ENCODE measurements at regions not wholly inside any gene's neighbourhood (a gene's known extent, or its start where the extent isn't known, plus 50 kb on each side); places are given as distances from the start of the nearest gene placed in this dataset.
"Not testable (repeated sequence)": the region's sequence is repeated elsewhere in the genome, so short reads cannot be mapped to it uniquely, and the experiment has no call there.

DNA sequence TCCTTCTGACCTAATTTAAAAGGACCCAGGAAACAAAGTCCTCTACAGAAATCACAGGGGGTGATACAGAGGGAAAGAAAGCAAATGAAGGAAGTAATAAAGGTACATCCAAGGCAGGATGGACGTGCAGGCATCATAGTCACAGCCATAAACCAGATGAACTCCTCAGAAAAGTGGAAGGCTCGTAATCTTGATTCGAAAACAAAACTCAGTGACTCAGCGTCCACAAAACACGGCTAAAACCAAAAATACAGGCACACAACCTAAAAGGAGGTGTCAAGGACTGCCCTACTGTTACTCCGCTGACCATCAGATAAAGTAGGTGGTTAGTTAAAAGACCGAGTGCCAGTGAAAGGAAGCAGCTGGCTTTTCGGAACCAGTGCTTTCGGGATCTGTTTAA is 81.5 kb downstream of the TRIM69 start:
- not testable (repeated sequence) for DNase-seq; H3K36me3 Mint-ChIP-seq (ENCODE audit: low read depth); H3K4me1 Mint-ChIP-seq; H3K27me3 Mint-ChIP-seq (ENCODE audit: low read depth, poor library complexity); H3K9me3 Mint-ChIP-seq; H3K4me3 Mint-ChIP-seq; H3K27ac Mint-ChIP-seq

DNA sequence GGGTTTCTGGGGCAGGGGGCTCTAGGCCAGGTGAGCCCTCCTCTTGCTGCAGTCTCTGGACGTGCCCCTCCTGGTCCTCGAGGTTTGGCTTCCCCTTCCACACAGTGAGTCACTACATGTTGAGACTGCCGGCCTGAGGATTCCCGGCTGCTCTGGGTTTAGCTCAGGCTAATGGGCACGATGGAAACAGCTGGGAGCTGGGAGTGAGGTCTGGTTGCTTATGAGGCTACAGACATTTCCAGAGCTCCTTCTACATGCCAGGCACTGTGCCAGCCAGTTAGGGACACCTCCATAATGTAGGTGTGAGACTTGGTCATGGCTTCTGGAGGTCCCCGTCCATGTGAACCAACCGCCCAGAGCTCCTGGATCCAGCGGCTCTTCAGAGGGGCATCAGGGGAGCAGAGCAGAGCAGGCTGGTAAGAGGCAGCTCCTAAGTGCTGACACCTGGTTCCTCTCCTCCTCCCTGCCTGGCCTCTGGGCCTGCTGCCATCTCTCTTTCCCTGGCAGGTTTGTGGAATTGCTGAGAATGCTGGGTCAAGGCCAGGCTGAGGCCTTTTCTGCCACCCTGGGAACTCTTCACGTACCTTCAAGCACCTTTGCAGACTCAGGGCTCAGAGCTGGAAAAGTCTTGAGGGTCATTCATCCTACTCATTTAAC is 83.1 kb downstream of the TRIM69 start:
- H3K4me3 Mint-ChIP-seq; H3K4me1 Mint-ChIP-seq; H3K36me3 Mint-ChIP-seq (ENCODE audit: low read depth); H3K27ac Mint-ChIP-seq; H3K27me3 Mint-ChIP-seq (ENCODE audit: low read depth, poor library complexity); DNase-seq; H3K9me3 Mint-ChIP-seq: not testable (repeated sequence)

- H3K27me3 Mint-ChIP-seq (ENCODE audit: low read depth, poor library complexity); H3K4me3 Mint-ChIP-seq; H3K36me3 Mint-ChIP-seq (ENCODE audit: low read depth); H3K4me1 Mint-ChIP-seq; H3K27ac Mint-ChIP-seq; H3K9me3 Mint-ChIP-seq; DNase-seq: not testable (repeated sequence)
These were observed 84.2 kb downstream of the TRIM69 start for GRCh38 chr15:44820535-44820934.

DNA sequence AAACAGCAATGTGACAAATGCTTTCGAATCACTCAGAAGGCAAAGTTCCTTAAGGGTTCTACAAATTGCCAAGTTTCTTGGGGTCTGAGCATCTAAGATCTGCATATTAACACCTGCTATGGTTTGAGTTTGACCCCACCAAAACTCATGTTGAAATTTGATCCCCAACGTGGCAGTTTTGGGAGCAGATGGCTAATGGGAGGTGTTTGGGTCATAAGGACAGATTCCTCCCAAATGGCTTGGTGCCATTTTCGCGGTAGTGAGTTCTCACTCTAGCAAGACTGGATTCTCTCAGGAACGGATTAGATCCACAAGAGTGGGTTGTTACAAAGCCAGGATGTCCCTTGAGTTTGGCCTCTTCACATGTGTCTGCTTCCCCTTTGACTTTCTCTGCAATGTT is 84.6 kb downstream of the TRIM69 start:
- H3K4me3 Mint-ChIP-seq; DNase-seq; H3K27me3 Mint-ChIP-seq (ENCODE audit: low read depth, poor library complexity); H3K27ac Mint-ChIP-seq; H3K4me1 Mint-ChIP-seq; H3K36me3 Mint-ChIP-seq (ENCODE audit: low read depth); H3K9me3 Mint-ChIP-seq: not testable (repeated sequence)

GRCh38 chr15:44824277-44825145 is 88.2 kb downstream of the TRIM69 start:
- not testable (repeated sequence) for DNase-seq; H3K27me3 Mint-ChIP-seq (ENCODE audit: low read depth, poor library complexity); H3K27ac Mint-ChIP-seq; H3K4me3 Mint-ChIP-seq; H3K9me3 Mint-ChIP-seq; H3K4me1 Mint-ChIP-seq; H3K36me3 Mint-ChIP-seq (ENCODE audit: low read depth)

DNA sequence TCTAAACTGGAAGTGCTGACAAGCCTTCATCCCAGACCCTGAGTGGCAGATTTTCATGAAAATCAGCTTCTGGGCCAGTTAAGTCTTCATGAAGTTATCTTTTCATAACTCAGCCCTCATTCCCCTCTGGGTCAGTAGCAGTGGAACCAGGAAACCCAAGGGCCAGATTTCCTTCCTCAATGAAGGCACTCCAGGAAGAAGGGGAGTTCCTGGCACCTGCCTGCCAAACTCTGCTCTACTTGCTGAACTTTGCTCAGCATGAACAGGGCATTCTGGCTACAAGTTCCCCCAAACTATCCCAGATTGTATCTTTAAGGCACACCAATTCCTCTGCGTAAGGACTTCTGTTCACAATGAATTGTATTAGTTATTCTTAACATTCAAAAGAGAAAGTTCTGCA is 90.3 kb downstream of the TRIM69 start:
- not testable (repeated sequence) for DNase-seq; H3K4me1 Mint-ChIP-seq; H3K27ac Mint-ChIP-seq; H3K9me3 Mint-ChIP-seq; H3K36me3 Mint-ChIP-seq (ENCODE audit: low read depth); H3K4me3 Mint-ChIP-seq; H3K27me3 Mint-ChIP-seq (ENCODE audit: low read depth, poor library complexity)

- not testable (repeated sequence) for H3K4me1 Mint-ChIP-seq, H3K4me3 Mint-ChIP-seq
These were observed 92.0 kb downstream of the TRIM69 start for GRCh38 chr15:44828229-44828914.

GRCh38 chr15:44829150-44829549 is 92.8 kb downstream of the TRIM69 start:
- not testable (repeated sequence) for H3K4me1 Mint-ChIP-seq; H3K27ac Mint-ChIP-seq; H3K9me3 Mint-ChIP-seq; H3K36me3 Mint-ChIP-seq (ENCODE audit: low read depth); DNase-seq; H3K4me3 Mint-ChIP-seq; H3K27me3 Mint-ChIP-seq (ENCODE audit: low read depth, poor library complexity)

More at GRCh38 chr15:44828229-44828914, 92.0 kb downstream of the TRIM69 start:
- H3K36me3 Mint-ChIP-seq (ENCODE audit: low read depth); H3K9me3 Mint-ChIP-seq; DNase-seq; H3K27me3 Mint-ChIP-seq (ENCODE audit: low read depth, poor library complexity); H3K27ac Mint-ChIP-seq: not testable (repeated sequence)

- H3K9me3 Mint-ChIP-seq; H3K4me1 Mint-ChIP-seq; H3K27ac Mint-ChIP-seq; DNase-seq; H3K36me3 Mint-ChIP-seq (ENCODE audit: low read depth); H3K27me3 Mint-ChIP-seq (ENCODE audit: low read depth, poor library complexity); H3K4me3 Mint-ChIP-seq: not testable (repeated sequence)
These were observed 94.5 kb downstream of the TRIM69 start for GRCh38 chr15:44830692-44831408.

DNA sequence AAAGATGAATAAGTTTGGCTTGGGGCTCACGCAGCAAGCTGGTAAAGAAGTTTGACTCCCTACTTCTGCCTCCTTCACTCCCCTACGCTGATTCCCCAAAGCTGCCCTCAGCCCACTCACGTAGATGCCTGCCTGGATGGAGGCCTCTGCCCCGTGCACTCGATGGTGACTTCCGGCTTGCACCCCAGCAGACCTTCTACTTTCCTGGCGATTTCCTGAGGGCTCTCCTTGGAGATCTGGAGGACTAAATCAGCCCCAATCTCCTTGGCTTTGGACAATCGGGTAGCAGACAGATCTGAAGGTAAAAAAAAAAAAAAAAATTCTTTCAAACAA is 95.0 kb downstream of the TRIM69 start:
- H3K27ac Mint-ChIP-seq; DNase-seq; H3K4me3 Mint-ChIP-seq; H3K27me3 Mint-ChIP-seq (ENCODE audit: low read depth, poor library complexity); H3K4me1 Mint-ChIP-seq; H3K36me3 Mint-ChIP-seq (ENCODE audit: low read depth); H3K9me3 Mint-ChIP-seq: not testable (repeated sequence)

DNA sequence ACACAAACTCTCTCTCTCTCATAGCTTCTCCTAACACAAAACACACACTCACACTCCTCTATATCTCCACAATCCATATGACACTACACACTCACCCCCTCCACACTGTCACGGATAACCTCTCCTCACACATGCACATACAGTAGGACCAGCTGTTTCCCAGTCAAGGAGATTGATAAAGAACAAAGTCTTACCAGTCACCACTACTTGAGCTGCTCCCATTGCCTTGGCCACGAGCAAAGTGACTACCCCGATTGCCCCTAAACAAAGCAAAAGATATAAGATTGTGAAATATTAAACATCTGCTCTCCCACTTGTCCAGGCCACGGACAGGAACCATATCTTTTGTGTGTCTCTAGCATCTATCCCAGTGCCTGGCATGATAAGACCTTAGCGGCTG is 95.8 kb downstream of the TRIM69 start:
- not testable (repeated sequence) for H3K4me1 Mint-ChIP-seq; H3K4me3 Mint-ChIP-seq; H3K27me3 Mint-ChIP-seq (ENCODE audit: low read depth, poor library complexity); H3K27ac Mint-ChIP-seq; H3K9me3 Mint-ChIP-seq; H3K36me3 Mint-ChIP-seq (ENCODE audit: low read depth); DNase-seq

DNA sequence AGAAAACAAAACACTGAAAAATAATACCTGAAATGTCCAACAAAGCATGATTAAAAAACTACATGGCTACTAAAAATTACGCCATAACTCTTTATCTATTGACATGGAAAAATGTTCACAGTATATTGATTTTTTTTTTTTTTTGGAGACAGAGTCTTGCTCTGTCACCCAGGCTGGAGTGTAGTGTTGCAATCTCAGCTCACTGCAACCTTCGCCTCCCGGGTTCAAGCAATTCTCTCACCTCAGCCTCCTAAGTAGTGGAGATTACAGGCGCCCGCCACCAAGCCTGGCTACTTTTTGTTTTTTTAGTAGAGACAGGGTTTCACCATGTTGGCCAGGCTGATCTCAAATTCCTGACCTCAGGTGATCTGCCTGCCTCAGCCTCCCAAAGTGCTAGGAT is 96.8 kb downstream of the TRIM69 start:
- H3K27ac Mint-ChIP-seq; H3K9me3 Mint-ChIP-seq; H3K36me3 Mint-ChIP-seq (ENCODE audit: low read depth); H3K4me1 Mint-ChIP-seq; H3K27me3 Mint-ChIP-seq (ENCODE audit: low read depth, poor library complexity); DNase-seq; H3K4me3 Mint-ChIP-seq: not testable (repeated sequence)

DNA sequence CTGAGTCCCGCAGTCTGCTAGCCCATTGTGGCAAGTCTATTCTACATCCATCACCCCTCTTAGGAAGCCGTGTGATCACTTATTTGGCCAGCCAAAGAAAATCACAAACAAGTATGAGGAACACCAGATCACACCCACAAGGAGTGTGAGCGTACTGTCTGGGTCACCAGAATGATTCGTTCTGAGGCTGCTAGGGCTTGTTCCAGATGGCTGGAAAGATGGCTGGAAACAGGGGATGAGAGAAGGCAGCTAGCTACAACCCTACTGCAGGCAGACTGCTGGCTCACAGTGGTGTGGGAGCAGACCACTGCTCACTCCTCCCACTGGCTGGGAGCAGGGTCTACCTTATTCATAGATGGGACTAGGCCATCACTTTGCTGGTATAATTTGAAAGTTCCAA is 97.4 kb downstream of the TRIM69 start:
- not testable (repeated sequence) for H3K36me3 Mint-ChIP-seq (ENCODE audit: low read depth); H3K27ac Mint-ChIP-seq; H3K4me1 Mint-ChIP-seq; H3K4me3 Mint-ChIP-seq; H3K27me3 Mint-ChIP-seq (ENCODE audit: low read depth, poor library complexity); DNase-seq; H3K9me3 Mint-ChIP-seq

DNA sequence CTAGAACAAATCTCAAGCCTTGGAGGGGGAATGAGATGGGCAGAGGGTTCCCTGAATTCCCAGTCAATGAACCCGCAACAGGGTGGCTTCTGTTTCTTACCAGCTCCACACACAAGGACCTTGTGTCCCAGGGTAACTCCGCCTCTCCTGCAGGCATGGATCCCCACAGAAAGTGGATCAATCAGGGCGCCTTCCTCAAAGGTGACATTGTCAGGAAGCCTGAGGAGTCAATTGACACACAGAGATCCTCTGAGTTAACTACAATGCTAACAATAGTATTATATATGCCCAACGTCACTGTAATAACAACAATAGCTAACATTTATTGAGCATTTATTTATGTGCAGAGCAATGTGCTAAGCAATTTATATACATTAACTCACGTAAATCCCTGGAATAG is 98.8 kb downstream of the TRIM69 start:
- not testable (repeated sequence) for H3K36me3 Mint-ChIP-seq (ENCODE audit: low read depth); H3K27ac Mint-ChIP-seq; H3K27me3 Mint-ChIP-seq (ENCODE audit: low read depth, poor library complexity); H3K9me3 Mint-ChIP-seq; H3K4me3 Mint-ChIP-seq; H3K4me1 Mint-ChIP-seq; DNase-seq
